Stimulated activated CD8-positive, alpha-beta memory T cell treated with anti-CD3 and anti-CD28 coated beads, Interleukin-15, amount 100 ng/mL, for 48 hours (primary cell): ENCODE measurements at regions not wholly inside any gene's neighbourhood (a gene's known extent, or its start where the extent isn't known, plus 50 kb on each side); places are given as distances from the start of the nearest gene placed in this dataset.
"Not testable (repeated sequence)": the region's sequence is repeated elsewhere in the genome, so short reads cannot be mapped to it uniquely, and the experiment has no call there.

Source experiments
- DNase-seq, 2 donors: peaks; one replicate each; pipeline ENCODE4 v3.0.0-alpha.2; 2020; ENCODE audit warnings: low read depth in 2 of 2

- DNase-seq = no peak
Measured at GRCh38 chr12:131340616-131341210, 370.2 kb upstream of the SFSWAP start.

GRCh38 chr12:131341608-131342007 is 369.3 kb upstream of the SFSWAP start:
- DNase-seq = not testable (repeated sequence)

- not testable (repeated sequence) for DNase-seq
Measured at GRCh38 chr12:131343436-131343835, 367.5 kb upstream of the SFSWAP start.

- not testable (repeated sequence) for DNase-seq
Measured at GRCh38 chr12:131344715-131345520, 366.0 kb upstream of the SFSWAP start.

GRCh38 chr12:131345521-131346436 is 365.1 kb upstream of the SFSWAP start:
- DNase-seq = no peak

- no peak for DNase-seq
Measured at GRCh38 chr12:131346555-131347344, 364.1 kb upstream of the SFSWAP start.

GRCh38 chr12:131347345-131347714 is 363.6 kb upstream of the SFSWAP start:
- no peak for DNase-seq

- no peak for DNase-seq
Measured at GRCh38 chr12:131347732-131348131, 363.2 kb upstream of the SFSWAP start.

GRCh38 chr12:131348231-131348630 is 362.7 kb upstream of the SFSWAP start:
- no peak for DNase-seq

- DNase-seq = no peak
Measured at GRCh38 chr12:131348646-131349045, 362.2 kb upstream of the SFSWAP start.

GRCh38 chr12:131349397-131350127 is 361.3 kb upstream of the SFSWAP start:
- no peak for DNase-seq

GRCh38 chr12:131350943-131351318 is 360.0 kb upstream of the SFSWAP start:
- no peak for DNase-seq

- no peak for DNase-seq
Measured at GRCh38 chr12:131351319-131352028, 359.4 kb upstream of the SFSWAP start.

- no peak for DNase-seq
Measured at GRCh38 chr12:131352296-131352900, 358.5 kb upstream of the SFSWAP start.

GRCh38 chr12:131353376-131353775 is 357.5 kb upstream of the SFSWAP start:
- no peak for DNase-seq

- DNase-seq = no peak
Measured at GRCh38 chr12:131353826-131354225, 357.1 kb upstream of the SFSWAP start.

GRCh38 chr12:131355361-131356245 is 355.3 kb upstream of the SFSWAP start:
- no peak for DNase-seq

GRCh38 chr12:131356485-131357184 is 354.3 kb upstream of the SFSWAP start:
- DNase-seq = no peak
